HG03064 (cell line): ENCODE measurements at regions not wholly inside any gene's neighbourhood (a gene's known extent, or its start where the extent isn't known, plus 50 kb on each side); places are given as distances from the start of the nearest gene placed in this dataset.
A peak's percentile ranks its signal among the peaks of the same experiment; 100 is the strongest.

Source experiments
- ATAC-seq: cut with Tn5 transposase; IDR thresholded peaks from one replicate; pipeline ENCODE4 v1.9.1; 2021; ENCODE audit warnings: low read depth; ENCODE audit not compliant: unreplicated experiment

DNA sequence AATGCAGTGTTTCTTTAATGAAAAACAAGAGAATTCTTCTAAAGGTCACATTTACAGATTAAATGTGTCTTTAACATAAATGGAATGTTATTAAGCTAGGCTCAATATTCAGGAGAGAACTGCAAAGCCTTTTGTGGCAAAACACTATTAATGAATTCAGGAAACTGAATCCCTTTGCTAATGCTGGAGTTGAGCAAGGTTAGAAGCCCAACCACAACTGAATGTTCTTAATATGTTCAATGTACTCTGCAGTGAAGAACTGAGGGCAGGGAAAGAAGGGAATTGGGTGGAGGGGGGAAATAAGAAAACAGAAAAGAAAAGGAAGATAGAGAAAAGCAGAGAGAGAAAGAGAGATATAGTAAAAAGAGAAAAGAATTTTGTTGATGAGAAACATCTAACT, 276.7 kb upstream of the TMEM161B start:
- ATAC-seq, result no peak

DNA sequence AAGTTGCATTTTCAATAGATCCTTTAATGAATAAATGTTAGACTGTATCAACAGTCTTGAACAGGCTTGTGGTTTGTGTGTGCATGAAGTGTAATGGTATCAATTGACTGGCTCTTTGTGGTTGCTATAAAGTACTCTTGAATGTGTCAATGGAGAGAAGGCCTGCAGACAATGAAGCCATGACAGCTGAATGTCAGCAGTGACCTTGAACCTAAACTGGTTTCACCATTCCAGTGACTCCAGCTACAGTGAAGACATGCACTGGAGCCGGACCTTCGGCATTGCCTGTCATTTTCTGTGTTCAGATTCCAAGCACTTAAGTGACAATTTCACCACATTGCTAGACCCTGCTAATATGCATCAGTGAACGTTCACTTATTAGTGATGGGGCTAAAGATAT, 276.0 kb upstream of the TMEM161B start:
- ATAC-seq, result no peak

DNA sequence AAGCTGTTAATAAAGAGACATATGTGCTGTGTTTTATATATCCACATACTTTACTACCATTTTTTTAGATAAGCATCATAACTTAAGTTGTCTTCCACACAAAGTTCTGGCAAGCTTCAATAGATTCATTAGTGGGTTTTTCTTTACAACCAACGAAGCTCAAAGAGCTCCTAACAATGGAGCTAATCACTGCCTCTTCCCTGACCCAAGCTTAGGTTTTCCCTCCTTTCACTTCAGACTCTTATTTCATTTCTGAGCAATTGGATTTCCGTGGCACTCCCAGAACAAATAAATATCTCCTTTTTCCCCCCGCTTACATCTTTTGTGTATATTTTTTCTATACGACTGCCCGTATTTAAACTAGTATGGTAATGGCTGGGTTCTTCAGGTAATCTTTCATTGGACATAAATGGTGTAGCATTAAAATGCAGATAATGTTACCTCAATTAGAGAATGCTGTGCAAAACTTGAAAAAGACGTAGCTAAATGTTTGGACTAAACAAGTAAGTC, 275.5 kb upstream of the TMEM161B start:
- ATAC-seq, result no peak

DNA sequence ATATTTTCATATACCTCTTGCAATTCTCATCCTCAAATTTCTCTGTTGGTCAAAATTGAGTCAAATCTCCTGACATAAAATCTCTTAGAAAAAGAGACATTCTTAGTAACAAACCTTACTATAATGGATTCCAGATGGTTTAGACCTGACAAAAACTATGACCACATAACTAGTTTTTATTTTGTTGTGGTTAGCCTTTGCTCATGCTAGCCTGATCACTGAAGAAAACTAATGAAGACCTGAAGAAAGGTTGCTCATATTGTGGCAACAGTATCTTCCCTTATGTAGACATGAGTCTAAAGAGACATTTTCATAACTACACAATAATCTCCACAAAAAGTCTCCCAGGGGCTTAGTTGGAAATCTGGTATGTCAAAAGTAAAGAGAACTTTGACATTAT, 274.1 kb upstream of the TMEM161B start:
- ATAC-seq, result no peak

DNA sequence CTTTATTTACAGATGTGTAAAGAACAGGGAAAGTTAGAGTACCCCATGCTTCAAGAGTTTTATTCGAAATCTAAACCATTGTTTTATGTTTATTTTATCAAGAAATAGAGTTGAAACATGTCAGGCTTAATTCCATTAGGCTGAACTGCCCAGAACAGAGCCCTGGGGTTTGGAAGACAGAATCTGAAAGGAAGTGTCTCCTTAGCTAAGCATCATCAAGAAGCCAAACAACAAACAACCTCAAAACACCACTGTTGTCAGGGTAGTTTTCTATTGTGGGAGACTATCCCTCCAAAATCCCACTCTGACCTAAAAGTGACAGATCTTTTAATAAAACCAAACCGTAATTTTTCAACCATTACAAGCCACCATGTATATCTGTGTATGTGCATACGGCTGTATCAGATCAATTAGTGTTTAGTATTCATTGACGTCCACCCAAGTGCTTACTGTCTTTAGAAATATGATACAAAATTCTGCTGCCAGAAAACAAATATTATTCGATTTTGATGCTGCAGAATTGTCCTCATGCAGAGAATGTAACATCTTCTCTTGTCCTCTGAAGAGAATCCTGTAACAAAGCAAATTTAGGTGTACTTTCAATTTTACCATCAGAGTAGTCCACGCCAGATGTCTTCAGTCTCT, 271.9 kb upstream of the TMEM161B start:
- no peak for ATAC-seq

DNA sequence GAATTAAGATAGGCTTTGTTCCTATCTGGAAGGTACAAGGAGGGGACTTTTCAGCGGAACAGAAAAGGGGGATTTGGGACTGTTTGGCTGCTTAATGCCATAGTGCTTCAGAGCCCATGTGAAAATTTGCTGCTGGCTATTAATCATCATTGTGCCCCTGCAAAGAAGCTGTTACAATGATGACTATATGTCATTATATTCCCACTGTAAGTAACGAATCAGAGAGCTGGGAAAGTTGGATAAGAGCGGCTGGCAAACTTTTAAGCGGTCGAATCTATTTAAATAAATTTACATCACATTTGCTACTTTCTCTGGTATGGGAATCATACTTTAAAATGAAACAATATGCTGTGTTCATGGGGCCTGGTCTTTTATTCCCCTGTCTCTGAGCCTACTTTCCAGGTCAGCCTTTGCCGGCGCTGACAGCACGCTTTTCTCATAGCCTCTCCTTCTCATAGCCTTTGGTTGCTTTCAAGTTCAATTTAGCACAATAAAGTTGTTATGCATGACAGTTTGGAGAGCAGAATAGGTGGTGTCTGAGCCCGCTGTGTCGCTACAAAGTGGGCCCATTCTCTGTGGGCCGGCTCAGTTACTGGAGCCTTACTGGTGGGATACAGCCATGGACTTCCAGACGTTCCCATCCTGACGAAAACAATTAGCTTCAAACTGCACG, 271.2 kb upstream of the TMEM161B start:
- no peak for ATAC-seq

DNA sequence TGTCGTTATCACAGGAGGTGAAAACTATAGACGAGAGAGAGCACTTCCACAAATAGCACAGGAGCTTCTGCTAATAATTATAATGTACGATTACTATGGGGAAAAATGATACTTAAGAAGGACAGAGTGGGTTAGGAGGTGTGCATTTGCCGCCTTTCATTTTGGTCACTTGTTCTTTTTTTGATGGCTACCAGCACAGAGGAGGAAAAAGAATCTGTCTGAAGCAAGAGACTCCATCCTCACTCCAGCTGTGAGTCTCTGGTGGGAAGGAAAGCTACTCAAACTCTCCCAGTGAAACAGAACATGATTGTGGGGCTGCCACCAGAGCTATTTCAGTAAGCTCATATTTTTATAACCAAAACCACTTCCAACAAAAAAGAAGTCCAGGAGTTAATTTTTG, 270.4 kb upstream of the TMEM161B start:
- no peak for ATAC-seq

DNA sequence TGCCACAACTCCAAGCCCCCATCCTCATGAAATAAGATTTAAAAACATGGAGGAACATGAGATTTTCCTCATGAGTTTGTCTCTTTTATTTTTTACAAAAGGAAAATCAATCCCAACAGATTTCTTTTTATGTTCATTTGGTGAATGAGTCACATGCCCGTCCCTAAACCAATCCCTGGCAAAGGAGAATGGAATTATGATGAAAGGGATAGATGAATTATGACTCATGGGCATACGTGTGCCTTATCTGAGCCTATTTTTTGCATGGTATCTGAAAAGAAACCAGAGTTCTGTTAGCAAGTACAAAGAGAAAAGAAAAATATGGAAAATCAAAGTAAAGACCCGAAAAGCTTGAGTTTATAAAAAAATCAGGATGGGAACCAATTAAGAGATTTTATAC, 267.5 kb upstream of the TMEM161B start:
- ATAC-seq, result no peak

DNA sequence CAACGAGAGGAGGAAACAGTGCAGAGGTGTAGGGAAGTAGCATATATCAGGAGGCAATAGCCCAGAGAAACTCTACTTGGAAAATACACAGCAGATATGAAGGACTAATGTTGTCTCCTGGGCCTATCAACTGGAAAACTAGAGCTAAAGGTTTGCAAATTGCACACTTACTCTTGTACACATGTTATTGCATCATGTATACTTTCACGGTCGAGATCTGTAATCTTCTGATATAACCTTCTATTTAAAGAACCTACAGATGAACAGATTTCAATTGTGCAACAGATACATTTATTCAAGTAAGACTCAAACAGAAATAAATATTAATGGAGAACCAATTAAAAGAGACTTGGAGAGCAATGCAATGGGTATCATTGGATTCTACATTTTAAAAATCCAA, 256.3 kb upstream of the TMEM161B start:
- ATAC-seq, result no peak

DNA sequence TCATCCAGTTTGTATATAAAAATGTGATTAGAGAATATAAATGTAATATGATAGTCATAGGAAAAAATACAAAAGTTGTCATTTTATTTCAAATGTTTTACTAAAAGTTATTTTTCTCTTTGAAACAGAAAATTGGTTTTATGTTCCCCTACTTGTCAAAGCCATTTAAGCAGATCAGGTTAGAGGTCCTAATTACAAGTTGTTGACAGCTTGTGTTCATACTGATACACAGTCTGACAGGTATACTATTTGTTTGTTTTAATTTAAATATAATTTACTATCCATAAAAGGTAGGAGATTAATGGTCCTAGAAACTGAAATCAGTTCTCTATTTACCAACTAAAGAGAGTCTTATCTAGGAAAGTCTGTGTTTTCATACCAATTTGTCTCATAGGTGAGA, 250.4 kb upstream of the TMEM161B start:
- ATAC-seq, result no peak

DNA sequence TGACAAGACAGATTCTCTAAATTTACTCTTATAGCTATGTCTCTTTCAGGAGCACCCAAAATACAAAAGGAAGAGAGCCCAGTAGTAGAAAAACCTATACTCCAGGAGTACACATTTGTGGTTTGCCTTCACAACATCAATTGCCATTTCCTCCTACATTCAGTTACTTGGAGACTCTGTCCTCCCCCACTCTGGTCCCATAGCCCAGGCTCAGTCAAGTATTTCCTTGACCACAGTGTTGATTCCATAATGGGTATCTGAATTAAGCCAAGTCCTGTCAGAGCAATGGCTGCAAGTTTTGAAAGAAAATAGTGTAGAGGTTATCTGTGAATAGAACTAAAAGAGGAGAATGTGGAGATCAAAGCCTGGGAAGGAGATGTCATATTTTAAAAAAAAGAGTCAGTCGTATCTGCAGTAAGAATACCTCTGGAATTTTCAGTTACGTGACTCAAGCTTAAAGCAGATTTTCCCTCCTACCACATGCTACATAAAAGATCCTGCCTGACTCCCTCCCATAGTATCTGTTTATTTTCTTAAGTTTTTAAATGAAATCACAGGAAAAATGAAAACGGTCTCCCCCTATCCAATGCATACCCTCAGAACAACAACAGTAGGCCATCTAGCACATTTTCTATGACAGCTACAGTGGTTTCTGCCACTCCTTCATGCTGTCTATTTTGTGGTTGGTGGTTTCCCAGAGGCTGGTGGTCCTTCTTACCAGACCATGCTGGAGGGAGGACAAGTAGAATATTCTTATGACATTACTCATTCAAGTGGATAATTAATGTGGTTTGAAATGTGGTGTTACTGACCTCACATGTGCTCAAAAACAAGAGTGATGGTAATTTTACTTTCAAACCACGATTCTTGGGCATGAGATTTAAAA, 249.7 kb upstream of the TMEM161B start:
- ATAC-seq, result no peak

DNA sequence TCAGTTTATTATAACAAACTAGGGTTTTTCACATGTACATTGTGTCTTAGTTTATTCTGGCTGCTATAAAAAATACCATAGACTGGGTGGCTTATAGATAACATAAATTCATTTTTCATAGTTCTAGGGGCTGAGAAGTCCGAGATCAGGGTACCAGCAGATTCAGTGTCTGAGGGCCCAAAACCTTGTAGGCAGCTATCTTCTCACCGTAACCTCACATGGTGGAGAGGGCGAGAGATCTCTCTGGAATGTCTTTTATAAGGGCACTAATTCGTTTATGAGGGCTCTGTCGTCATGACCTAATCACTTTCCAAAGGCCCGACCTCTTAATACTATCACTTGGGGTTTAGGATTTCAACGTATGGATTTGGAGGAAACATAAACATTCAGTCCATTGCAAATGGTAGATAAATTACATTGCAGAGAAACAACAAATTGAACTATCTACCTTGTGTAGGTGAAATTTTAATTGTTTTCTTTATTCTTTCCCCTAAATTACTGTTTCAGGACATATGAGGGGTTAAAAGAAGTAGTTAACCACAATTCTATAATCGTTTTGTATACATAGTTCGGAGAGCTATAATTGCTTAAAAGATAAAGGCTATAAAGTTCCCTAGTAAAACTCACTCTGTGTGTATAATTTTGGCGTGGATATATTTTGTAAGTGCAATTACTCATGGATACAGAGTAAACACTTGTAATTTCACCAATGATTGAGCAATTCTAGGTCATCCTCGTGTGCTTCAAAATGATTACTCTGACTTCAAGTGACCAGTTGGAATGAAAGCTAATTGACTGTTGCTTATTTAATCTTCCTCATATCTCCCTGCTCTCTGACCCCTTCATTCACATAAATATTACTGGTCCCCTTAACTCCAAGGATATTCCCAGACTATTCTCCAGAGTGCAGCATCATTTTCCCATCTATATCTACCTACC, 247.5 kb upstream of the TMEM161B start:
- no peak for ATAC-seq

DNA sequence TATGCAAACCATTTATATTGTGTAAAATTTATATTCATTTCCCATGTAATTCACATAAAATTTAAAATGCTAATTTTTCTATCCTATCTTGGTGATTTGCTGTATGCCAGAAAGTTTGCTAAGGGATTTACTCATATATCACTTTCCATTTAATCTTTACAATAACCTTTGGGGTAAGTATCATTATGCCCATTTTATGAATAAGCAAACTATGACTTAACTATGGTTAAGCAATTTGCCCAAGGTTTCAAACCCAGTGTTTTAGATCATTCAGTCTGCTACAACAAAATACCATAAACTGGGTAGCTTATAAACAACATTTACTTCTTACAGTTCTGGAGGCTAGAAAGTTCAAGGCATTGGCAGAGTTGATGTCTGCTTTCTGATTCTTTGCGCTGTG, 246.4 kb upstream of the TMEM161B start:
- no peak for ATAC-seq

DNA sequence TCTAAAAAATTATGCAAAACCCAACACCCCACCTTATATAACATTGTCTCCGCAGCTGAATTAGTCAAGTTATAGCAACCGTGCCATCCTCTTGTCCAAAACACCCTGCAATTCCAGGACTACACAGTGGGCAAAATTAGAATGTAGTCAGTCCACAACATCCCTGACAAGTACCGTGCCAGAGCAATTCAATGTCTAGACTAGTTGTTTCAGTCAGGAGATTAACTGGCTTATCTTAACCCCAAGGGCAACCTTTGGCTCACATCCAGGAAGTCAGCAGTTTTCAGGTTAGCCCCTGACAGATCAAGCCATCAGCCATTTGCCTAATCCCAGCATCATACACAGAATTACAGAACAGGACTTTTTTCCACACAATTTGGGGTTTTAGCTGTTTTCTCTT, 240.8 kb upstream of the TMEM161B start:
- no peak for ATAC-seq

DNA sequence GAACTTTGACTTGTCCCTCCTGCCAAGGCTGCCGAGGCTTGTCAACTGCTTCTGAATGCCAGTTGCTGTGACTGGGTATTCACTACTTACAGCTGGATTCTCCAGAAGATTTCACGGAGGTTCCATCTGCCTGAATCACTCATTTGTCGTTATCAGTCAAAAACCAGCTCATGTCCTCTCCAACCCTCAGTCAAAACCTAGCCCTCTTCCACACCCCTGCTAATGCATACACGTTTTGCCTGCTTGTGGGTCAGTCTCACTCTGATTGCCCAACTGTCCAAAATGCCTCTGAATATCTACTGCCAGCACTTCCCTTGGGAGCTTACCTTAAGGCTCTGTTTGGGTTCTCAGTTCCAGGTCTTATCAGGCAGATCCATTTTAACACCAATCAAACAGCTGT, 238.6 kb upstream of the TMEM161B start:
- ATAC-seq, result no peak

DNA sequence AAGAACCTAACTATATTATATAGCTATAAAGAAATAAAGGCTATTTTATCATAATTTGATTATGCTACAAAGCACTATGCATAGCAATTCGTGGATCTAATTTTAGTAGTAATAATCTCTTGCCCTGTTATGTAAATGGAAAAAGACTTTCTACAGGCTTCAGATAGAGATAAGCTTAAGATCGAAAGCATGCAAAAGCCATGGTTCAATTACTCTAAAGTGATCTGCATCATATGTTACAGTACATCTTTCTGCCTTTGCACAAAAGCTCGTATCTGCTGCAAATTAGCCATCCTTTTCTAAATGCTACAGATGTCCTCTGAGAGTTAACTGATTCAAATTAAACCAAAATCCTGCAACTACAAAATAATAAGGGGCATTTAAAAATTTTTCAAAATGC, 234.8 kb upstream of the TMEM161B start:
- ATAC-seq, result no peak

DNA sequence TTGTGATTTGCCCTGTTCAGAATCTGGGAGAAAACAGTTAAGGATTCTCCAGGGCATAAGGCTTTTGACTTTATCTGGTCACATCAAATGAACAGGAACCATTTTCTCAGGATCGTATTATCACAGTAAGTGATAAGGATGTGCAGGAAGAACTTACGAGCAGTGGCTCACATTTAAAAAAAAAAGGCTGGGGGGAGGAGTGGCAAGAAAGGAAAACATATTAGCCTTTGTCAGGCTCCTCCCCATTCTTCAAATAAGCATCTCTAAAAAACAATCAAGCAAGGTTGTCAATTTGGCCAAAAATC, 234.3 kb upstream of the TMEM161B start:
- ATAC-seq, result peak; percentile 1

DNA sequence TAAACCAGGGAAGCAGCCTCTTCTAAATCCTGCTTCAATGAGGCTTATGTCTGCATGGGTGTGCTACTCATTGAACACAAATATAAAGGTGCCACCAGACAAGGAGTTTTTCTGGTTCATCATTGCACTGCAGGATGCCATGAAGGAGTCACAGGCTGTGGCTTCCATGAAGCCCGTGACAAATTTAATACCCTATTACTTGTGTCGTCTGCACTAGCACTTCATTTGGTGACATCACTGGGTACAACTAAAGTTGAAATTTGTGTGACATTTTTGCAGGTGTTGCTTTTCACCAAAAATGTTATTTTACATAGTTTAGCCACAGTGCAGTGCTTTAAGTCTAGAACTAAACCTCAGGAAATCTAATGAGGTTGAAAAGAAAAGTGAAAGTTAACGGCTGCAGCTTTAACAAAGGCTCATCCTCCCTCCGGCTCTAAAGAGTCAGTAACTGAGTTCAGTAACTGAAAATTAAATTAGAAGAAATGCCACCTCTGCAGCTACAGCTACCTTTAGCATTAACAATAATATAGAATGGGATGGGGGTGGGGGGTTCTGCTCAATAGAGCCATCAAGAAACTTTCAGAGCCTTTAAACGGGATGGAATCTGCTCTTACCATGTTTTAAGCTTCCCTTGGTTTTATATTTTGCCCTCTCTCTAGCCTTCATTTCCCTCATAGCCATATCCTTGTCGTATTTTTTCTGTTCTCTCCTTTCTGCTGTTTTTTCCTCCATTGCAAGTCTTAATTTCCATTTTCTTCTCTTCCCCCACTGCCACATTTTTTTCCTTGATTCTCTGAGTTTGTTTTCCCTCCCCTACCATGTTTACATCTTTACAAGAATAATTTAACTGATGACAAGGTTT, 233.8 kb upstream of the TMEM161B start:
- peak; percentile 92 for ATAC-seq

DNA sequence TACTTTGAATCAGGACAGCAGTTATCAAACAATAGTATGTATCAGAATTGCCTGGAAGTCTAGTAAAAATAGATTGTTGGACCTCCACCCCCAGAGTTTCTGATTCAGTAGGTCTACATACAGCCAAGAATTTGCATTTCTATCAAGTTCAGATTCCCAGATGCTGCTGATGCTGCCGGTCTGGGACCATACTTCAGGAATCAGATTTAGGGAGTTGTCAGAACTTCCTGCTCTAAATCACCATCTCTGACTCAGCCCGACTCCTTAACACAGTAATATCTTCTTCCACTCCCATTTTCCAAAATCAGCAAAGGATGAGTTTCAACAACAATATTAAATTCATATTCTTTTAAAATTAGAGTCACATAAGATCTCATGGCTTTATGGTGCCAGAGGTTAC, 227.2 kb upstream of the TMEM161B start:
- ATAC-seq, result no peak

DNA sequence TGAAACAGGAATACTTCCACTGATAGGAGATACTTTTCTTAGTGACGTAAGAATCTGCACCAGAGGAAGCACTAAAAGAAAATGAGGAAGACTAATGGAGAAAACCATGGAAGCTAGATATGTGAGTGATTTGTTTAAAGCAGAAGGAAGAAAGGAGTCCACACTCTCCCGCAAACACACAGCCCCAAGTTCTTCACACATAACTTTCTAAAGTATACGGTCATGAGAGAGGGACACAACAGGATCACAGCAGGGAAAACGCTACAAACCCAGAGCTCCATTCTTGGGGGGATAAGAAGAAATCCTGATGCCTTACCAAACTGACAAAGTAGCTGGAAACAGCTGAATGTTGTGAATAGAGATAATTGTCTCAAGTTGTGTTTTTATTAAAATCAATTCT, 222.2 kb upstream of the TMEM161B start:
- no peak for ATAC-seq
